ENCODE measurements at regions not wholly inside any gene's neighbourhood (a gene's known extent, or its start where the extent isn't known, plus 50 kb on each side); places are given as distances from the start of the nearest gene placed in this dataset.

GRCh38 chr6:105985816-105986632 lies 100.1 kb upstream of the PRDM1 start:
- Histone ChIP-seq H3K4me3 (ENCODE audit: low read depth, low read length) (no peak overlapping the region), H3K36me3 (ENCODE audit: control insufficient read depth, insufficient read depth, low read length) (no peaks in the 10 kb centered on the region), H3K27me3 (ENCODE audit: control insufficient read depth, insufficient read depth, low read length) (peaks cover 2% of the 10 kb centered on the region)
- FAIRE-seq (no peak), DNase-seq (ENCODE audit: low read depth) (no peak)
- TF ChIP-seq CTCF (IDR thresholded peaks at IDR 0.05; ENCODE audit: insufficient read depth, low read length, severe bottlenecking) = no peak

- FAIRE-seq = no peak
- Histone ChIP-seq H3K36me3 (ENCODE audit: control insufficient read depth, insufficient read depth, low read length) (no peaks in the 10 kb centered on the region), H3K27me3 (ENCODE audit: control insufficient read depth, insufficient read depth, low read length) (peaks cover 2% of the 10 kb centered on the region), H3K4me3 (ENCODE audit: low read depth, low read length) (no peak overlapping the region)
- peak; percentile 33 for DNase-seq (ENCODE audit: low read depth)
- no peak for TF ChIP-seq CTCF (IDR thresholded peaks at IDR 0.05; ENCODE audit: insufficient read depth, low read length, severe bottlenecking)
Measured at GRCh38 chr6:105985098-105985815, 100.9 kb upstream of the PRDM1 start.

GRCh38 chr6:105983763-105984162 lies 102.4 kb upstream of the PRDM1 start:
- TF ChIP-seq CTCF (IDR thresholded peaks at IDR 0.05; ENCODE audit: insufficient read depth, low read length, severe bottlenecking) = no peak
- H3K4me3 ChIP-seq (ENCODE audit: low read depth, low read length) = no peak overlapping the region
- H3K27me3 ChIP-seq (ENCODE audit: control insufficient read depth, insufficient read depth, low read length) = peaks cover 2% of the 10 kb centered on the region
- no peaks in the 10 kb centered on the region for H3K36me3 ChIP-seq (ENCODE audit: control insufficient read depth, insufficient read depth, low read length)
- no peak for DNase-seq (ENCODE audit: low read depth)
- FAIRE-seq = no peak

- no peak for FAIRE-seq
- TF ChIP-seq CTCF (IDR thresholded peaks at IDR 0.05; ENCODE audit: insufficient read depth, low read length, severe bottlenecking) = no peak
- no peak for DNase-seq (ENCODE audit: low read depth)
- Histone ChIP-seq H3K36me3 (ENCODE audit: control insufficient read depth, insufficient read depth, low read length) (no peaks in the 10 kb centered on the region), H3K4me3 (ENCODE audit: low read depth, low read length) (no peak overlapping the region), H3K27me3 (ENCODE audit: control insufficient read depth, insufficient read depth, low read length) (peaks cover 2% of the 10 kb centered on the region)
Measured at GRCh38 chr6:105982761-105983540, 103.2 kb upstream of the PRDM1 start.

GRCh38 chr6:105981888-105982358 lies 104.2 kb upstream of the PRDM1 start:
- no peak for FAIRE-seq
- no peak for TF ChIP-seq CTCF (IDR thresholded peaks at IDR 0.05; ENCODE audit: insufficient read depth, low read length, severe bottlenecking)
- DNase-seq (ENCODE audit: low read depth) = no peak
- Histone ChIP-seq H3K4me3 (ENCODE audit: low read depth, low read length) (no peak overlapping the region), H3K36me3 (ENCODE audit: control insufficient read depth, insufficient read depth, low read length) (no peaks in the 10 kb centered on the region), H3K27me3 (ENCODE audit: control insufficient read depth, insufficient read depth, low read length) (peaks cover 2% of the 10 kb centered on the region)

Measured in bronchial epithelial cell (primary cell).